G401.6 (cell line): ENCODE measurements at regions not wholly inside any gene's neighbourhood (a gene's known extent, or its start where the extent isn't known, plus 50 kb on each side); places are given as distances from the start of the nearest gene placed in this dataset.

ENCODE experiments used
- FAIRE-seq: peaks from 2 replicates; lab custom pipeline; 2012; peaks lifted over from hg19 to GRCh38; lab: Jason Lieb, UNC

DNA sequence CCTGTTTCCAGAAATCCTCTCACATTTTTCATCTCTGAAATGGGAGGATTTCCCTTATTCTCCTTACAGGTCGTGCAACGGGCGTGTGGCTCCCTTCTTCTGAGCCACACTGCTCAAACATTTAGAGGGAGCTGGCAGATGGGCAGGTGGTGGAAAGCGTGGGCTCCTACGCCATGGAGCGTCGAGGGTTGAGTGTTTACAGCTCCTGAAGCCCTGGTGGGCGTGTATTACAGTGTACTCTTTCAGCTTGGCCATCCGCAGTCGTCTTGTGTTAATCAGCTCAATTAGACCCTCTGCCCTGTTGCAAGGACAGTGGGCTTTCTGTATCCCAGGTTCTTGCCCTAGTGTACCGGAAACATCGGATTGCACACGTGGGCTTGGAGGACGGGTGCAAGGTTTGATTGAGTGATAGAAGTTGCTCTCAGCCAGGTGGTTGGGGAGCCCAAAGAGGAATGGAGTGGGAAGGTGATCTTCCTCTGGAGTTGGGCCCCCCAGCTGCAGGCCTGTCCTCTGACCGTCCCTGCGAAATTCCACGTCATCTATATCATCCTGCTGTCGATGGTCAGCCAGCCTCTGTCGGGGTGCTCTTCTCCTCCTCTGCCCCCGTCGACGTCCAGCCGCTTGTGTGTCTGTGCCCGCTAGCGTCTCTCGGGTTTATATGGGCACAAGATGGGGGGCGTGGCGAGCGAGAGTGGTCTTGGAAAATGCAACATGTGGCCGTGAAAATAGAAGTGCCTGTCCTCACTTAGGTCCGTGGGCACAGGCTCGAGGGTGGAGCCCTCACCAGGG, 120.3 kb upstream of the DSEL start:
- FAIRE-seq: no peak

DNA sequence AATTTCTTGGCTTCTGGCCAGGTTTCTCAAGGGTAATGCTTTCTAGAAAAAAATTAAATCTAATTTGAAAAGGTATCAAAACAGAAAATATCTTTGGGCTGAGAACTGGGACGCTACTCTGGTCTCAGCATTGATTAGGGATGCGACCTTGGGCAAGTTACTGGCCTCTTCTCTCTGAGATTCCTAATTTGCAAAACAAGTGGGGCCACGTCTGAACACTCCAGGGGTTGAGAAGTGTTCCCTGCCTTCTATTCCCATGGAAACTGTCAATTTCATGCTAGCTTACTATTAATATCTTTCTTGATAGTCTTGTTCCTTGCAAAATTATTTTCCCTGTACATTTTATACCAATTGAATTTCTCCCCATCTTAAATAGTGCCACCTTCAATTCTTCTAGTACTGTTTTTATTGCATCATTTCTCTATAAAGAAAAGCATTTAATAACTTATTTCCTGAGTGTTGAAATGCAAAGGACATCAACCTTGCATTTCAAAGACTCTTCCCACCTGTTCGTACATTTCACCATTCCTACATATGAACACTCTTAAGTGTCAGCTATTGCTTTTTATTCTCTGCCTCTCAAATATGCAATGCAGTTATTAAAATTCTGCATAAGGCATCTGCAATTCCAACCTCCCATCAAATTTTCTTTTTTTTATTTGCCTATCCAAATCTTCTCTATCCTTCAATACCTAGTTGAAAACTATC, 118.3 kb upstream of the DSEL start:
- FAIRE-seq: no peak

DNA sequence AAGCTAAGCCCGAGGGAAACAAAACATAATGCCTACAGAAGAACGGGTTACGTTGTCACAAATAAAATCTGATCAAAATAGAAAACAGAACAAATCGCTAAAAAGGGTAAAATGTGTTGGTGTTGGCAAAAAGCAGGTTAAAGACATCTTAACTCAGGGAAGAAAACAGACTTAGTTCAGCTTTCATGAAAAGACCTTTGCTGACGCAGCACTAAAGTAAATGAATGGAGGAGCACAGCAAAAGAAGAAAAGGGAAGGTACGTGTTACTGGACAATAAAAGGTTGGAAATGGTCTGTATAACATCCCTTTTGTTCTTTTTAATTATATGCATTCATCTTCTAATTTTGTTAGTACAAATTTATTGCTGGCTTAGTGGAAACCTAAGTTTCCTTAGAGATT, 117.4 kb upstream of the DSEL start:
- no peak for FAIRE-seq

DNA sequence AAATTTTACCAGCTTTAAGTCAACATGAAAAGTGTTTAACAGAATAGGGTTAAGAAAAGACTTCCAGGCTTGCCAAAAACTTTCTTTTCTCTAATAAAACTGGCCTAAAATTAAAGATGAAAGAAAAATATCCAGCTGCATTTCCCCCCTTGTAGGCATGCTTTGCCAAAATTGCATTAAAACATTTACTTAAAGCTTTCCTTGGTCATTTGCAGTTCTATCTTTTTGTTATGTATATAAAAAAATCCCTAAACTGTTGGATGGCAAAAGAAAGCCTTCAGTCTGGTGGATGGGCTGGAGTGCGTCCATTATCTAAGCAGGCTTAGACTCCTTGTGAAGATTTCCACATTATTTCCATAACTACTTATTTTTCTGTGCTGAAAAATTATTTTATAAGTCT, 105.4 kb upstream of the DSEL start:
- FAIRE-seq: no peak

DNA sequence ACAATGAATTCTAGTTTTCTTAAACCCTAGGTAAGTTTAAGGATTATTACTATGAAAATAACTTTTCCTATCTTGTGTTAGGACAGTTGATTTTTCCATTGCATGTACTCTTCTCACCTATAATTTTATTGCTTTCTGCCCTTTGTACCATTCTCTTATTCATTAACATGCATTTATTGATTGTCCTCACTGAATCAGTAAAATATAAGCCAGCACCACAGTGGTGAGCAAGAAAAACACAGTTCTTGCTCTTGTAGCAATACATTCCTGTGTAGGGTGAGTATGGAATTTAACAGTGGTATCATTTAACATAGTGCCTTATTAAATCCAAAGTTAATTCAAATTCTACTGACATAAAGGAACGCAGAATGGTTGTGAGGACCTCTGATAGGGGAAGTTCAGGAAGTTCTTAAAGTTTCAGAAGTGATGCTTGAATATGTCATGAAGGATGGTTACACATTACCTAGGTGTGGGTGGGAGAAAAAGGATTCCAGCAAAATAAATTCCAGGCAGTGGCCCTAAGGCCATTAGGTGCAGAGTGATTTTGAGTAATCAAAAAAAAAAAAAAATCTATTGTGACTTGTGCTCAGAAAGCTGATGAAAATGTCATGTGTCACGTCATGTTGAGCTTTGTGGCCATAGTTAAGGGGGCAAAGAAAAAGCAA, 104.7 kb upstream of the DSEL start:
- no peak for FAIRE-seq

DNA sequence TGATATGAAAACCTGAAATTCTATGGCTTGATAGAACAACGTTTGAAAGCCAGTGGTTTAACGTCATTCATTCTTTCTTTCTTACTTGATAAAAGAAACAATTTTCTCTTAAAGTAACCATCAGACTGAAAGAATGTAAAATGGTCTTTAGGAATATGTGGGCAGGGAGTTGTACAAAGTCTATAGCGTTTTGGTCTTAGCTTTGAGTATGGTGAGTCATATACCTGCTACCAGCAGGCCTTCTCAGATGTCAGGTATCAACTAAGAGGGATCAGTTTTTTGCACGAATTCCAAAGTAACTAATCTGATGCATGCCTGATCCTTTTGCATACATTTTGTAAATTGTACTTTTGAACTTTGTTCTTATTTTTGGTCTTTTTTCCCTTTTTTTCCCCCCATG, 101.5 kb upstream of the DSEL start:
- FAIRE-seq: no peak

DNA sequence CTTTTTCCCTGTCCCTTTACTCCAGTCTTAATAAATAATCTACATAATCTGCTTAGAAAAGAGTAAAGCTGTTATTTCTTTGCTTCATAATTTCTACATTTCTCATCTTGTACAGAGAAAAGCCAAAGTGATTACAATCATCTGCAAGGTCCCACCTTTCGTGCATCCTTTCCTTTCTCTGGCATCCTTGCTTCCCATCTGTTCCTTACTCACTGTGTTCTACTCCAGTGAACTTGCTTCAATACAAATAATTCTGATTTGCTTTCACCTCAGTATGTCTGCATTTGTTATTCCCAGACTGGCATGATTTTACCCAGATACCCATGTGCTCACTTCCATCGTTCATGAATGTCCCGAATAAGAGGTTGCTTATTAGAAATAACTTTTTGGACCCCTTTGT, 99.4 kb upstream of the DSEL start:
- no peak for FAIRE-seq

DNA sequence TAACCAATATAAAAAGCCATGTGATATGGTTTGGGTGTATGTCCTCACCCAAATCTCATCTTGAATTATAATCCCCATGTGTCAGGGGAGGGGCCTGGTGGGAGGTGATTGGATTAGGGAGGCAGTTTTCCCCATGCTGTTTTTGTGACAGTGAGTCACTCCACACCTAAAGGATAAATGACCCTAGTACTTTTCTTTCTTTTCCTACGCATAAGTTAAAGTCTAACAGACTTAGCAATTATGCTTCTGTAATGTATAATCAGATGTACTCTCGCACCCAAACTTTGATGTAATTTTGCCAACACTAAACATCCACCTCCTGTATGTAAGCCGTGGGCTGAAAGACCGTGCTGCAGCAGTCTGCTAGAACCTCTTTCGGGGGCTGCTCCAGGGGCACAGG, 97.2 kb upstream of the DSEL start:
- no peak for FAIRE-seq

DNA sequence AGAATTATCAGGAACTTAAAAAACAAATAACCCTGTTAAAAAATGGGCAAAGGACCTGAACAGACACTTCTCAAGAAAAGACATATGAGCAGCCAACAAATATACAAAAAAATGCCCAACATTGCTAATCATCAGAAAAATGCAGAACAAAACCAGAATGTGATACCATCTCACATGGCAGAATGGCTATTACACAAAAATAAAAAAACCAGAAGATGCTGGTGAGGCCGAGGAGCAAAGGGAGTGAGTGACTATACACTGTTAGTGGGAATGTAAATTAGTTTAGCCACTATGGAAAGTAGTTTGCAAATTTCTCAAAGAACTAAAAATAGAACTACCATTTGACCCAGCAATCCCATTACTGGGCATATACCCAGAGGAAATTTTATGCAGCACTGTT, 95.8 kb upstream of the DSEL start:
- no peak for FAIRE-seq

DNA sequence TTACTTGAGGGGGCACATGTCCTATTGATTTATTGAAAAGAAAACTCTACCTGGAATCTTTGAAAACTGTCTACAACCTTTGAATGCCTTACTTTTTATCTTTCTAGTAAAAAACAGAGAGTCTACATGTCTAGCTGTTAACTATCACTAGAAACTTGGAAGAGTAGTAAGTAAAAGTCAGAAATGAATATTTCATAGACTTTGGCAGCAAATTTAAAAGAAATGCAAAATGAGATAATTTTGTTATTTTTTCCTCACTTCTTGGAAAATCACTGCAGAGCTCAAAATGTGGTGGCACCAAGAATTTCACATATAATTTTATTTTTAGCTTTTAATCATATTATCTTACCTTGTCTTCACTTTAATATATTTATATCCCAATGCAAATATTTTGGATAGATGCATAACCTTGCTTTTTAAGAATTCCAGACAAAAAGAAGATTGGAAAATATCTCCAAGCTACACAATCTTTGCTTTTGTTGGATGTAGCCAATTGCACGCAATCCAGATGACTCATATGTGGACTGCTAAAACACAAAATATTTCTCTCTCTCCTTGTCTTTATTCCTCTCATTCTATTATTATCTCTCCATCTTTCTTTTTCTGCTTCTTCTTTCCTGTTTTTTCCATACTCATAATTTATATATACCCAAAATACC, 92.2 kb upstream of the DSEL start:
- FAIRE-seq: no peak

DNA sequence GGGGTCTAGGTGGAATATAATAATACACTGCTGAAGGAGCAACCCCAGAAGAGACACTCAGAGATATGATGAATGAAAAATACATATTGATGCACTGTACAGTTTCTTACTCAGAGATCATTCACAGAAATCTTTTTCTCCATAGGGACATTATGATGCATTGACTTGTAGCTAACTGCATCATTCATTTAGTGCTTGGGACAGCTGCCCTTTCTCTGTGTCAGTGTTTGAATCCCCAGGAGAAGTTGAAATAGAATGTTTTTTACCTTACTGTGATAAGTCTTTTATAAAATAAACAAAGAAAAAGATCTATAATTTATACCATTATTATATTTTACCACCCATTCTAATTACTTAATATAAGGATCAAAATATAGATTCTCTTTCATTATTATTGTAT, 91.7 kb upstream of the DSEL start:
- FAIRE-seq: no peak

DNA sequence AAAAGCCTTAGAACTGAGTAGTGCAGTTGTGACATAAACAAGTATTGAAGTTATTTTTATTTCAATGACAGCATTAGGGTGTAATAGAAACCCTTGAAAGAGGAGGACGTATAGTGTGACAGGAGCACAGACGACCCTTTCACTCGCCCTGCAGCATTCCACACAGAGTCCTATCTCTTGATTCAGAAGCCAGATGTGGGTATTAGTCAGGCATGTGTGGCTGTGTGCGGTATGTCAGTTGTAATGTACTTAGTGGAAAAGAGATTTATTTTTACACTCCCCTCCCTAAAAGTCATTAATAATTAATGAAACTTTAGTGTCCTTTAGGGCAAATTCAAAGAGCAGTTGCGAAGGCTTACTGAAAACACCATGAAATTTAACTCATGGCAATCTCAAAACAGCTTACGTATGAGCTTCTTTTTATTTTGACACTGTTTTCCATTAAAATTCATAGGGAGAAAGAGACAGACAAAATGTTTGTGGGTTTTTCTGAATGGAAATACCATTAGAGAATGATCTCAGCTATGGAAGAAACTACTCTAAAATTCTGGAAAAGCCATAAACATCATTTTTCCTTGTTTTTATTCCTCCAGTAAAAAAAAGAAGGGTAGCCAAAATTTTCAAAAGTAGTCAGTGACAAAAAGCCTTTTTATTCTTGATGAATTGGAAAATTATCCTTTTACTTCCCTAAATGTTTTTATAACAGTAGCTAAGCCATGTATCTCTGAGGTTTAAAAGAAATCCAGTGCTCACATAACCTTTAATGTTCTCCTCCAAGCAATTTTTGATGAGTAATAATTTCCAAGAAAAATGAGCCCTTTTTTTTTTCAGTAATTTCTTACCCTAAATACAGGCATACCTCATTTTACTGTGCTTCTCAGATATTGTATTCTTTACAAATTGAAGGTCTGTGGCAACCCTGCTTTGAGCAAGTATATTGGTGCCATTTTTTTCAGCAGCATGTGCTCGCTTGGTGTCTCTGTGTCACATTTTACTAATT, 84.0 kb upstream of the DSEL start:
- no peak for FAIRE-seq

DNA sequence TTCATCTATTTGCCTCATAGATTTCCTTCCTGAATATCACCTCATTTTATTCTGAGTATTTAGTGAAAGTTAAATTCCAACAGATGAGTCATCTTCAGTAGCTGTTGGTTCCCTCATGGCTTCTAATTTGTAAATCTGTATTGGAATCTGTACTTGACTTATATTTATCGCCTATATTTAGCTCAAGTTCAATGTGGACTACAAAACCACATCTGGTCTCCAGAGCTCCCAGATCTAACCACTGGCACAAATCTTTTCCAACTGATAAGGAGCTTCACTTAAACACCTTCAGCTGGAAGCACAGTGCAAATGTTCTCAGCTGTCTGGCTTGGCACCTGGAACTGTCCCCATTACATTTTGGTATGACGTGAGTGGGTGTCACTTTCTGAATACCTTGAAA, 82.8 kb upstream of the DSEL start:
- no peak for FAIRE-seq

DNA sequence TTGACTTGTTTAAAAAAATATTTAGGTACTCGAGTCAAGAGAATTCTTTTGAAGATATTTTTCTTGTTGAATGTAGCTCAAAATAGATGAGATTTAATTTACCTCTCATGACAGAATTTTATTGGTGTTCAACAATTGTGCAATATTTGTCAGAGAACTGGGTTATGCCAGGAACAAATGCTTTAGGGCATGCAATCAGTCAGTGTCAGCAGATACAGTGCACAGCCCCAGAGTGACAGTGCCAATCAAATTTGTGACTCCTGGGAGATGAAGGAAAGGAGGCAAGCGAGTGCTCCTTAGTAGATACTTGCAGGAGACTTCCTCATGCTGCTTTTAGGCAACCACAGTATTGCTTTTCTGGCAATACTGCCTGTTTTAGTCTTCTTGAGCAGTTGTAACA, 81.2 kb upstream of the DSEL start:
- no peak for FAIRE-seq

DNA sequence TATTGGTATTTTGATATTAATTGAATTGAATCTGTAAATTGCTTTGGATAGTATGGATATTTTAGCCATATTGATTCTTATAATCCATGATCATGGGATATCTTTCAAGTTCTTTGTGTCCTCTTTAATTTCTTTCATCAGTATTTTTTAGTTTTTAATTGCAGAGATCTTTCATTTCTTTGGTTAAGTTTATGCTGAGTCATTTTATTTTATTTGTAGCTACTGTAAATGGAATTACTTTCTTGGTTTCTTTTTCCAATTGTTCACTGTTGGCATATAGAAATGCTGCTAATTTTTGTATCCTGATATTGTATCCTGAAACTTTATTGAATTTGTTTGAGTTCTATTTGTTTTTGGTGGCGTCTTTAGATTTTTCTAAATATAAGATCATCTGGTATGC, 79.5 kb upstream of the DSEL start:
- no peak for FAIRE-seq

DNA sequence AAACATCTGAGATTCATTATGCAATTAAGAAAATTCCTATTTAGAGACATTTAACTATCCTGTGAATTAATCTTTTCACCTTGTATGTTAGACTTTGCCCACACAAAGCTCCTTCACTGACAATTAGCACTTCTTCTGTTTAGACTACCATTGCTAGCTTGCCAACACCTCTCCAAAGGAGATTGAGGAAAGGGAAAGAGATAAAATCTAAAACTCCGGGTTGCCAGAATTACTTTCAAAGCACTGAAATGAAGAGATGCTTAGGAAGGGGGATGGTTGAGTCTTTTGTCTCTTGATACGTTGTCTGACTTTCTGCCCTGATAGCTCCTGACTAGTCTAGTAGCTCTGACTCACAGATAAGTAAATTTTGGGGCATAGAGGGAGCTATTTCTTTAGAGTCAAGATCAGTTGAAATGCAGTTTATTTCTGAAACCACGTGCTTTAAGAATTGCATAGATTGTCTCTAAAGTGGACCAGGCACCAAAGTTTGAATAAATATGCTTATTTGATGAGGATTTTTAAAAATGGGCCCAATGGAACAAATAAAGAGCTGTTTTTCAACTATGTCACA, 74.1 kb upstream of the DSEL start:
- FAIRE-seq: no peak

DNA sequence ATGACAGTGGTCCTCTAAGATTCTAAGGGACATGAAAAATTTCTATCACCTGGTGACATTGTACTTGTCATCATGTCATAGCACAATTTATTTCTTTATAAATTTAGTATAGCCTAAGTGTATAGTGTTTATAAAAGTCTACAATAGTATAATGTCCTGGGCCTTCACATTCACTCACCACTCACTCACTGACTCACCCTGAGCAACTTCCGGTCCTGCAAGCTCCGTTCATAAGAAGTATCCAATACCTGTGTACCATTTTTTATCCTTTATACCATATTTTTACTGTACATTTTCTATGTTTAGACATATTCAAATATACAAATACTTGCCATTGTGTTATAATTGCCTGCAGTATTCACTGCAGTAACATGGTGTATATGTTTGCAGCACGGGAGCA, 72.8 kb upstream of the DSEL start:
- FAIRE-seq: no peak

DNA sequence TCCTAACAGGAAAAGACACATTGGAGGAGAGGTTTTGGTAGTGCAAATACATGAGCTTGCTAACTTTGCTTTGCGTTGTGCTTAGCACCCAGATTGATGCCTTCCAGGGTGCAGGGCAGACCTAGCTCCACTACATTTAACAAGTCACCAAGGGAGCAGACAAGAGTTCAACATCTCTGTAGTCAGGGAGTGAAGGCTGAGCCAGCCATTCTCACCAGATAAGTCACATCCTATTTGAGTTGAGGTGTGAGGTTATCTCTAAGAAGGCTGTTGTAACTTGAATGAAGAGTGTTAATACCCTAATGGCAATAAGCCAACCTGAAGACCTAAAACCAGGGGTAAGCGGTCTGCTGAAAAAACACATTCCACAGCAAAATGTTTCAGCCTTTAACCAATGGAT, 69.6 kb upstream of the DSEL start:
- FAIRE-seq: no peak

DNA sequence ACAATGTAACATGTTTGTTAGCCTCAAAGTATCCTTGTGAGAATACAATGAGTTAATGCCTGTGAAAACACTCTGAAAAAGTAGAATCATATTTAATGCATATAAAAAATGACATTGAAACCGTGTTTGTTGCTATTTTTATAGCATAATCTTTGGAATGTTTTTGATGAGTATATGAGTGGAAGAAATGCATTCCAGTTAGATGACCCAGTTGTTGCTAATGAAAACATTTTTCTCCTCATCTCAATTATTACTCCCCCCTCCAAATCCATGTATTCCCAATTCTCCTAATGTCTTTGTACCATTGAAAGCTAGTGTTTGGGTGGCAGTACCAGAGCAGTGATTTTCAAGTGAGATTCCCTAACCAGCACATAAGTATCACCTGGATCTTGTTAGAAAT, 67.1 kb upstream of the DSEL start:
- no peak for FAIRE-seq

DNA sequence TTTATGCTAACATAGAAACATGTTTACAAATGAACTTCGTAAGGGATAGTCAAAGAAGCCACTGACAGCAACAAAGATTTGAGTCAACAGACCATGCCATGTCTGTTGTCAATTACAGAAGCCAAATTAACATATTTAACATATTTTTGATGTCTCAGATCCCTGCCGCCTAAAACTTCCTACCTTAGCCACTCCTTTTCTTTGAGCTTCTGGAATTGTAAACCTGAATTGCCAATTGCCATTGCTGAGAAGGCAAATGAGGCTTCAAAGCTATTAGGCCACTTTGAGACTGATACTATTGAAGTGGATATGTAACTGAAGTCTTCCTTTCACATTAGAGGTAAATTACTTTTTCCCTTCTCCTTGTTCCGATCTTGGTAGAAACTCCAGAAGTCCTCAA, 66.0 kb upstream of the DSEL start:
- FAIRE-seq: no peak

DNA sequence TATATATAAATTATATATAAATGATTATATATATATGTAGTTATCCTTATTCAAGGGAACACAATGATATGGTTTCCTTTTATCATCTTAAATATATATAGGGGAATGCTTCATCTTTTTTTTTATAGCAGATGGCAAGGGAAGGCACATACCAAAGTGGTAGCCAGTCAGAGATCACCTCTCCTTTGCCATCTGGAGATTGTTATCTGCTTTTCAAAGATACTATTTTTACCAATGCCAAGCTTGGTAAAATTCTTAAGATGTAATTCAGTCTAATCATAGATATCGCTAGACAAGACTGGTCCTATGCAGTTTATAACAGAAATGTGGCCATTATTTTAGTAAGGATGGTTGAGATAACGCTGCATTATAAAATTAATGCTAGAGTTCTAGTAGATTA, 64.7 kb upstream of the DSEL start:
- FAIRE-seq: no peak

DNA sequence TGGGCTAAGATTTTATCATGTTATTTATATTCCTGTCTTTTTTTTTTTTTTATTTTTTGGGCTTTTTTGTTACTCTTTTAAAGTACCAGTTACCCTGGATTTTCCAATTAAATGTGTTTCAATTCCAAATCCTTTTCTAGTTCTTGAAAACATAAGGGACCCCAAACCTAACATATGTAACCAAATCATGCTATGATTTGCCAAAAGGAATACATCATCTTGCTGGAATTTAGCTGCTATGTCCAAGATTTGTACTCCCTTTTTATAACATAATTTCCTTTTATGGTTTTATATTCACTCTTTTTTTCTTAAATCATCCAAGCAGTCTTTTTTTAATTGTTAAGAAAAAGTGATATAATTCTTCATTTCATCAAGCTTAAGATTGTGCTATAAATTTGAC, 60.9 kb upstream of the DSEL start:
- no peak for FAIRE-seq
